ENCODE measurements at regions not wholly inside any gene's neighbourhood (a gene's known extent, or its start where the extent isn't known, plus 50 kb on each side); places are given as distances from the start of the nearest gene placed in this dataset.

- H3K9me3 ChIP-seq: peaks cover 0 to 38% (median 8%) of the 10 kb centered on the region in 4 donors
- WGBS, 2 donors: 79 to 85% methylated on average over 3 of the region's 3 CpGs
These were observed 70.9 kb upstream of the ALDH1A3 start for GRCh38 chr15:100808691-100809090.

GRCh38 chr15:100809151-100809550 lies 70.5 kb upstream of the ALDH1A3 start:
- no peak for DNase-seq (ENCODE audit: low spot score in 2 of 2)
- TF ChIP-seq POLR2A (IDR thresholded peaks at IDR 0.05): no peak
- TF ChIP-seq EP300 (IDR thresholded peaks at IDR 0.05): no peak
- no peak for TF ChIP-seq CTCF (IDR thresholded peaks at IDR 0.05)
- no peaks in the 10 kb centered on the region for H3K4me1 ChIP-seq
- no peaks in the 10 kb centered on the region for H3K27me3 ChIP-seq
- H3K36me3 ChIP-seq: no peaks in the 10 kb centered on the region
- H3K9me3 ChIP-seq: peaks cover 0 to 42% (median 8%) of the 10 kb centered on the region in 4 donors
- no peak overlapping the region for H3K4me3 ChIP-seq
- no peak overlapping the region for H3K27ac ChIP-seq

More at GRCh38 chr15:100808691-100809090, 70.9 kb upstream of the ALDH1A3 start:
- Histone ChIP-seq H3K27ac (no peak overlapping the region), H3K4me1 (no peaks in the 10 kb centered on the region), H3K27me3 (no peaks in the 10 kb centered on the region), H3K4me3 (no peak overlapping the region), H3K36me3 (no peaks in the 10 kb centered on the region)
- no peak for DNase-seq (ENCODE audit: low spot score in 2 of 2)
- no peak for TF ChIP-seq EP300 (IDR thresholded peaks at IDR 0.05)
- no peak for TF ChIP-seq CTCF (IDR thresholded peaks at IDR 0.05)
- TF ChIP-seq POLR2A (IDR thresholded peaks at IDR 0.05): no peak

GRCh38 chr15:100809587-100809986 lies 70.0 kb upstream of the ALDH1A3 start:
- peaks cover 0 to 44% (median 8%) of the 10 kb centered on the region in 4 donors for H3K9me3 ChIP-seq
- no peak overlapping the region for H3K27ac ChIP-seq
- no peak overlapping the region for H3K4me3 ChIP-seq
- no peaks in the 10 kb centered on the region for H3K27me3 ChIP-seq
- TF ChIP-seq CTCF (IDR thresholded peaks at IDR 0.05) (no peak), POLR2A (IDR thresholded peaks at IDR 0.05) (no peak), EP300 (IDR thresholded peaks at IDR 0.05) (no peak)
- 87 to 96% methylated on average over 3 of the region's 3 CpGs for WGBS, 2 donors
- no peak for DNase-seq (ENCODE audit: low spot score in 2 of 2)
- H3K36me3 ChIP-seq: no peaks in the 10 kb centered on the region
- H3K4me1 ChIP-seq: no peaks in the 10 kb centered on the region

GRCh38 chr15:100810229-100810628 lies 69.4 kb upstream of the ALDH1A3 start:
- H3K27me3 ChIP-seq: no peaks in the 10 kb centered on the region
- no peaks in the 10 kb centered on the region for H3K36me3 ChIP-seq
- no peak overlapping the region for H3K4me3 ChIP-seq
- peaks cover 0 to 50% (median 4%) of the 10 kb centered on the region in 4 donors for H3K9me3 ChIP-seq
- TF ChIP-seq EP300 (IDR thresholded peaks at IDR 0.05) (no peak), CTCF (IDR thresholded peaks at IDR 0.05) (no peak), POLR2A (IDR thresholded peaks at IDR 0.05) (no peak)
- H3K27ac ChIP-seq: no peak overlapping the region
- 92 to 96% methylated on average over 2 of the region's 2 CpGs for WGBS, 2 donors
- DNase-seq (ENCODE audit: low spot score in 2 of 2): no peak
- H3K4me1 ChIP-seq: no peaks in the 10 kb centered on the region

- WGBS, 2 donors: 97 to 100% methylated on average over 2 of the region's 2 CpGs
- H3K9me3 ChIP-seq: peaks cover 0 to 55% (median 2%) of the 10 kb centered on the region in 4 donors
- no peak overlapping the region for H3K27ac ChIP-seq
- DNase-seq (ENCODE audit: low spot score in 2 of 2): no peak
- H3K4me1 ChIP-seq: no peaks in the 10 kb centered on the region
- no peak overlapping the region for H3K4me3 ChIP-seq
- H3K27me3 ChIP-seq: no peaks in the 10 kb centered on the region
- H3K36me3 ChIP-seq: no peaks in the 10 kb centered on the region
- TF ChIP-seq POLR2A (IDR thresholded peaks at IDR 0.05) (no peak), EP300 (IDR thresholded peaks at IDR 0.05) (no peak), CTCF (IDR thresholded peaks at IDR 0.05) (no peak)
These were observed 68.8 kb upstream of the ALDH1A3 start for GRCh38 chr15:100810831-100811230.
